ENCODE measurements at regions not wholly inside any gene's neighbourhood (a gene's known extent, or its start where the extent isn't known, plus 50 kb on each side); places are given as distances from the start of the nearest gene placed in this dataset.

GRCh38 chr5:39816156-39816845 is 391.5 kb upstream of the DAB2 start:
- DNase-seq (ENCODE audit: low read depth, low spot score) = no peak

GRCh38 chr5:39815711-39816110 is 390.9 kb upstream of the DAB2 start:
- no peak for DNase-seq (ENCODE audit: low read depth, low spot score)

- DNase-seq (ENCODE audit: low read depth, low spot score) = no peak
These were observed 386.6 kb upstream of the DAB2 start for GRCh38 chr5:39811381-39811780.

GRCh38 chr5:39808656-39809055 is 383.9 kb upstream of the DAB2 start:
- no peak for DNase-seq (ENCODE audit: low read depth, low spot score)

GRCh38 chr5:39801306-39801705 is 376.5 kb upstream of the DAB2 start:
- no peak for DNase-seq (ENCODE audit: low read depth, low spot score)

GRCh38 chr5:39800042-39800601 is 375.3 kb upstream of the DAB2 start:
- DNase-seq (ENCODE audit: low read depth, low spot score) = no peak

GRCh38 chr5:39799242-39799641 is 374.5 kb upstream of the DAB2 start:
- DNase-seq (ENCODE audit: low read depth, low spot score) = no peak

- no peak for DNase-seq (ENCODE audit: low read depth, low spot score)
These were observed 369.9 kb upstream of the DAB2 start for GRCh38 chr5:39794513-39795210.

GRCh38 chr5:39785410-39785809 is 360.6 kb upstream of the DAB2 start:
- no peak for DNase-seq (ENCODE audit: low read depth, low spot score)

GRCh38 chr5:39783756-39784421 is 359.1 kb upstream of the DAB2 start:
- DNase-seq (ENCODE audit: low read depth, low spot score) = no peak

- no peak for DNase-seq (ENCODE audit: low read depth, low spot score)
These were observed 355.6 kb upstream of the DAB2 start for GRCh38 chr5:39780347-39780746.

- no peak for DNase-seq (ENCODE audit: low read depth, low spot score)
These were observed 355.1 kb upstream of the DAB2 start for GRCh38 chr5:39779831-39780230.

- no peak for DNase-seq (ENCODE audit: low read depth, low spot score)
These were observed 351.1 kb upstream of the DAB2 start for GRCh38 chr5:39775797-39776365.

GRCh38 chr5:39775086-39775796 is 350.5 kb upstream of the DAB2 start:
- DNase-seq (ENCODE audit: low read depth, low spot score) = no peak

GRCh38 chr5:39774605-39775004 is 349.8 kb upstream of the DAB2 start:
- no peak for DNase-seq (ENCODE audit: low read depth, low spot score)

GRCh38 chr5:39772307-39772706 is 347.5 kb upstream of the DAB2 start:
- no peak for DNase-seq (ENCODE audit: low read depth, low spot score)

- DNase-seq (ENCODE audit: low read depth, low spot score) = no peak
These were observed 343.1 kb upstream of the DAB2 start for GRCh38 chr5:39767916-39768315.

- no peak for DNase-seq (ENCODE audit: low read depth, low spot score)
These were observed 340.6 kb upstream of the DAB2 start for GRCh38 chr5:39765366-39765765.

- DNase-seq (ENCODE audit: low read depth, low spot score) = no peak
These were observed 338.0 kb upstream of the DAB2 start for GRCh38 chr5:39762761-39763160.

- no peak for DNase-seq (ENCODE audit: low read depth, low spot score)
These were observed 336.6 kb upstream of the DAB2 start for GRCh38 chr5:39761199-39761950.
